Panc1 (cell line): ENCODE measurements at regions not wholly inside any gene's neighbourhood (a gene's known extent, or its start where the extent isn't known, plus 50 kb on each side); places are given as distances from the start of the nearest gene placed in this dataset.

Source experiments
- ATAC-seq: fragments of 200-7000 bp; cut with Tn5 transposase; 2 replicates; pipeline ENCODE4 v1.9.1; 2020; ENCODE audit warnings: mild to moderate bottlenecking, moderate library complexity
- BruUV-seq: library from RNA; stranded (reverse); fragments of 400-500 nt; replicated peaks from 2 replicates; lab custom pipeline; 2021; lab: Mats Ljungman, UMichigan
- CTCF ChIA-PET: fragments of 300-600 bp; sonication (Branson Sonifier 250); formaldehyde crosslinking; loops from one replicate; lab custom pipeline; 2022; ENCODE audit warnings: antibody characterized with exemption; lab: Charles Lee
- POLR2A ChIA-PET: fragments of 300-600 bp; sonication (Branson Sonifier 250); formaldehyde crosslinking; loops from one replicate; lab custom pipeline; 2022; ENCODE audit warnings: antibody characterized with exemption; lab: Charles Lee
- DNase-seq: peaks from one replicate; pipeline ENCODE4 v3.0.0-alpha.2; 2010; ENCODE audit warnings: low read depth, low spot score
- H3K27ac ChIP-seq: 2 replicates; pipeline ENCODE4 v1.5.1; 2011; ENCODE audit warnings: mild to moderate bottlenecking, low read length, inconsistent platforms
- H3K27me3 ChIP-seq: fragments of 200-500 bp; sonication (Bioruptor generic); 2 replicates; pipeline ENCODE4 v1.6.0; 2014; ENCODE audit warnings: low read length, inconsistent platforms; ENCODE audit not compliant: control insufficient read depth, insufficient read depth
- H3K36me3 ChIP-seq: fragments of 200-500 bp; sonication (Bioruptor generic); 2 replicates; pipeline ENCODE4 v1.5.1; 2014; ENCODE audit warnings: inconsistent platforms, mild to moderate bottlenecking, low read length, moderate library complexity; ENCODE audit not compliant: control insufficient read depth, insufficient read depth
- H3K4me1 ChIP-seq: 2 replicates; pipeline ENCODE4 v1.5.1; 2011; ENCODE audit warnings: inconsistent platforms, mild to moderate bottlenecking, low read length, moderate library complexity; ENCODE audit not compliant: control insufficient read depth, insufficient read depth
- H3K4me3 ChIP-seq, 2 experiments: 2 replicates each; pipeline ENCODE4 v1.5.1; 2011 to 2012; ENCODE audit warnings: low read depth in 2 of 2, low read length in 2 of 2, mild to moderate bottlenecking in 2 of 2, inconsistent platforms in 1 of 2, moderate library complexity in 1 of 2
- H3K9me3 ChIP-seq: fragments of 200-500 bp; sonication (Bioruptor generic); 2 replicates; pipeline ENCODE4 v1.5.1; 2014; ENCODE audit warnings: low read depth, mild to moderate bottlenecking, inconsistent platforms, low read length, moderate library complexity; ENCODE audit not compliant: control insufficient read depth, insufficient read depth
- CTCF ChIP-seq: fragments of 450-650 bp; IDR thresholded peaks from 2 replicates; pipeline ENCODE4 v1.5.1; 2017; ENCODE audit warnings: mild to moderate bottlenecking
- POLR2AphosphoS5 ChIP-seq: IDR thresholded peaks from 2 replicates; pipeline ENCODE4 v1.6.1; 2012; ENCODE audit warnings: mild to moderate bottlenecking, low read depth, low read length, moderate library complexity
- REST ChIP-seq, 2 experiments: IDR thresholded peaks; 2 replicates each; pipeline ENCODE4 v1.6.1; 2011 to 2012; ENCODE audit warnings: low read depth in 2 of 2, control low read depth in 1 of 2, low read length in 1 of 2, mild to moderate bottlenecking in 1 of 2, moderate library complexity in 1 of 2; ENCODE audit not compliant: insufficient read depth in 1 of 2
- SIN3A ChIP-seq: IDR thresholded peaks from 2 replicates; pipeline ENCODE4 v1.6.1; 2012; ENCODE audit warnings: low read depth, mild to moderate bottlenecking, low read length, moderate library complexity, borderline replicate concordance; ENCODE audit not compliant: insufficient read depth
- TCF7L2 ChIP-seq: IDR thresholded peaks from 2 replicates; pipeline ENCODE4 v1.6.1; 2011; ENCODE audit warnings: mild to moderate bottlenecking, low read depth, low read length, inconsistent platforms
- in situ Hi-C: cut with HindIII; loops from 2 replicates; pipeline ENCODE4 v1.10.0; 2016; ENCODE audit warnings: low sequenced_read_pairs, low pct_unique_long_range_greater_than_20kb
- intact Hi-C: fragments of 100-400 bp; cut with micrococcal nuclease; formaldehyde crosslinking; loops from one replicate; pipeline ENCODE4 v1.10.0; 2022; ENCODE audit not compliant: unreplicated experiment

GRCh38 chr9:86515221-86515620 lies 161.0 kb upstream of the TUT7 start:
- ATAC-seq (no peak), DNase-seq (no peak)
- Histone ChIP-seq H3K9me3 (no peaks in the 10 kb centered on the region), H3K36me3 (no peaks in the 10 kb centered on the region), H3K27ac (no peak overlapping the region), H3K27me3 (no peaks in the 10 kb centered on the region), H3K4me3 (no peak overlapping the region), H3K4me1 (no peaks in the 10 kb centered on the region)
- no TSS peak for BruUV-seq
- in situ Hi-C loops (no loop called here), intact Hi-C loops (no loop called here)
- TF ChIP-seq SIN3A (no peak), POLR2AphosphoS5 (no peak), TCF7L2 (no peak), CTCF (no peak), REST (IDR thresholded peaks at IDR 0.05; ENCODE audit: insufficient read depth in 1 of 2, low read depth in 2 of 2, low read length in 1 of 2) (no peak)
- POLR2A ChIA-PET = no interaction called here
- CTCF ChIA-PET = no interaction called here

DNA sequence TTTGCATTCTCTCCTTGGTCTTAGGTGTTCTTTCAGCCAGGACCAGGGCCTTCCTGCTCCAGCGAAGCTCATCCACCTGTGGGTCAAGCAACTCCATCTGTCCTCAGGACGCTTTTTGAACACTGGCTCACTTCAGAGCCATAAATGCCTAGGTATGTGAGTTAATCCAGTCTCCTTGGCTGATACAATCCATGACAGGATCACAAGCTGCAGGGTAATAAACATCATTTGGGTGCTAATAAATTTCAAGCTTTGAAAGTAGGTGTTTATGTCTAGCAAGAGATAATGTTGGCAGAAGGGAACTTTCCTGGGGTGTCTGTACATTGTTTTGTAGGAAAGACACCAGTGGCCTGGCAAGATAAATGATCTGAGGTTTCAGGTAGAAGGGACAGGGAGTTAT lies 159.2 kb upstream of the TUT7 start:
- no TSS peak for BruUV-seq
- intact Hi-C loops (no loop called here), in situ Hi-C loops (no loop called here)
- DNase-seq (no peak), ATAC-seq (no peak)
- H3K9me3 ChIP-seq = no peaks in the 10 kb centered on the region
- no peaks in the 10 kb centered on the region for H3K36me3 ChIP-seq
- POLR2A ChIA-PET = no interaction called here
- no peaks in the 10 kb centered on the region for H3K27me3 ChIP-seq
- TF ChIP-seq SIN3A (no peak), CTCF (no peak), POLR2AphosphoS5 (no peak), TCF7L2 (no peak), REST (IDR thresholded peaks at IDR 0.05; ENCODE audit: insufficient read depth in 1 of 2, low read depth in 2 of 2, low read length in 1 of 2) (no peak)
- H3K4me3 ChIP-seq = no peak overlapping the region
- H3K27ac ChIP-seq = no peak overlapping the region
- H3K4me1 ChIP-seq = no peaks in the 10 kb centered on the region
- CTCF ChIA-PET = no interaction called here
